Cerebellar cortex (tissue), 1 donor: ENCODE measurements at regions not wholly inside any gene's neighbourhood (a gene's known extent, or its start where the extent isn't known, plus 50 kb on each side); places are given as distances from the start of the nearest gene placed in this dataset.
"Not testable (repeated sequence)": the region's sequence is repeated elsewhere in the genome, so short reads cannot be mapped to it uniquely, and the experiment has no call there.

ENCODE experiments used
- DNase-seq: peaks from one replicate; pipeline ENCODE4 v3.0.0-alpha.2; 2015; ENCODE audit warnings: low spot score

- DNase-seq: no peak
These were observed 115.8 kb downstream of the MPP7 start for GRCh38 chr10:28186887-28187578.

GRCh38 chr10:28186461-28186860 lies 116.4 kb downstream of the MPP7 start:
- peak; percentile 53 for DNase-seq

DNA sequence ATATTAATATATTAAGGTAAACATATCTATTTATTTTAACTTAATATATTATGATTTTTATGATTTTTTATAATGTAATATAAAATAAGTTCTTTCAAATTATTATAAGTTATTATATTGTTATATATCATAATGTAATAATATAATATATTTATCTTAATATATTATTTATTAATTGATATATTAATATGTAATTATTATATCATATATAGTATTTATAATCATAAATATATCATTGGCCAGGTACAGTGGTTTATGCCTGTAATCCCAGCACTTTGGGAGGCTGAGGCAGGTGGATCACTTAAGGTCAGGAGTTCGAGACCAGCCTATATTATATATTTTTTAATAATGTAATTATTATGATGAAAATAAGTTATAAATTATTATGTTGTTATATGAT lies 118.1 kb downstream of the MPP7 start:
- DNase-seq: no peak

- no peak for DNase-seq
These were observed 121.3 kb downstream of the MPP7 start for GRCh38 chr10:28181478-28182096.

DNA sequence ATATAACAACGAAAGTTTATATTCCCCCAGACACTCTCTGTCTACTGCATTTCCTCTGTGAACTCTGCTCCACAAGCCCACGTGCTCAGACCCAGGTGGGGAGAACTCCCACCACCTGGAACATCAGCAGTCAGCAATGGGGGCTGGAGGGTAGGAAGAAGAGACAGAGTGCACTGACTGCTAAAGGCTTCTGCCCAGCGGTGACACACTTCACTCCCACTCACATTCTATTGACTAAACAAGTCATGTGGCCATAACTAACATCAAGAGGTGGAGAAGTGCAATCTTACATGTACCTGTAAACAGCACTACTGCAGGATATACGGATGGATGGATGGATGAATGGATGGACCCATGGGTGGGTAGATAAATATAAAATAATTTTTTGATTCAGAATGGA lies 122.2 kb downstream of the MPP7 start:
- DNase-seq: no peak

- DNase-seq: no peak
These were observed 123.1 kb downstream of the MPP7 start for GRCh38 chr10:28179743-28180099.

- DNase-seq: peak; percentile 79
These were observed 123.7 kb downstream of the MPP7 start for GRCh38 chr10:28179006-28179742.

- DNase-seq: no peak
These were observed 124.8 kb downstream of the MPP7 start for GRCh38 chr10:28177944-28178637.

DNA sequence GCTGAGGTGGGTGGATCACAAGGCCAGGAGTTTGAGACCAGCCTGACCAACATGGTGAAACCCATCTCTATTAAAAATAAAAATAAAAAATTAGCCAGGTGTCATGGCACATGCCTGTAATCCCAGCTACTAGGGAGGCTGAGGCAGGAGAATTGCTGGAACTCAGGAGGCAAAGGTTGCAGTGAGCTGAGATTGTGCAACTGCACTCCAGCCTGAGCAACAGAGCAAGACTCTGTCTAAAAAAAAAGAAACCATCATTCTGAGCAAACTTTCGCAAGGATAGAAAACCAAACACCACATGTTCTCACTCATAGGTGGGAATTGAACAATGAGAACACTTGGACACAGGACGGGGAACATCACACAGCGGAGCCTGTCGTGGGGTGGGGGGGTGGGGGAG lies 126.4 kb downstream of the MPP7 start:
- DNase-seq: not testable (repeated sequence)

DNA sequence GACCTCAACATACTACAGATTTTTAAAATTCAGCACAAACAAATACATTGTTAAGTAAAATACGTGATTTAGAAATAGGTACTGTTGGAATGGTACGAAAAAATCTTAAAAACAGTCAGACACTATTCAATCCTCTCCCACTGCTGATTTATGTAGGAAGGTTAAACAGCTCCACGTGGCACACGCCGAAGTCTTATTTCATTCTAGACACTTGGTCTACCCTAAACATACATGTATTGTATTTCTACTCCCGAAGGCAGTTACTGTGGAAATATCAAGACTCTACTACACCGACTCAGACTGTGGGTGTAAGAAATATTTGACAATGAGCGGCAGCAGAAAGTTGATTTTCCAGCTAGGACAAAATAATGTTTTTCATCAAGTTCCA lies 130.6 kb downstream of the MPP7 start:
- DNase-seq: no peak

DNA sequence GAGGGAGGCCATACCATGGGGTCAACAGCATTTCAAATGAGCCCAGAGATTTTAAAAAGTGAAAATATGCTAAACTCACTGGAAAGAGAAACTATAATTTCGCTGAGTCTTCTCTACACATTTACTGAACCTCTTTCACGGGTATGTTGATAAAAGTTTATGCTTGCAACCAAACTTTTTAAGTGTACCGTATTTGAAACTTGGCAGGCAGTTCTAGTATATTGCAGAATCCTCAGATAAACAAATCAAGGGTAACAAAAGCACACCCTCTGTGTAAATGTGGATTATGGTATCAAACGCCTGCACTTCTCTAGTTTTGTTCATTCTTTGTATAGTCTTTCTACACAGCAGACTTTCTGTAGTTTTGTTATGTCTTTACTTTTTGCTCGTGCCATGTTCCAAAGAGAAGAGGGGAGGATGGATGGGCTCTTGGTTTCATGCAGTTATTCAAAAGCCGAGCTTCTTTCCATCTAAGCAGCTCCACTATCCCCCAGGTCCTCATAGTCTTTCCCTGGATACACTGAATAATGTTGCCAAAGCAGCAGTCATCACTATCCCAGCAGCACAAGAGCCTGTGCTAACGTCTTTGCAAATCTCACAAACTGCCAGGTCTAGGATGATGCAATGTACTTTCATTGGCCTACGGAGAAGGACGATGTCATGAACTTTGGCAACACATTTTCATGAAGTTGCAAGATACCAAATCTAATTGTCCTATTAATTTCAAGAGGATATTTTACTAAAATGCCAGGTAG lies 131.2 kb downstream of the MPP7 start:
- no peak for DNase-seq

DNA sequence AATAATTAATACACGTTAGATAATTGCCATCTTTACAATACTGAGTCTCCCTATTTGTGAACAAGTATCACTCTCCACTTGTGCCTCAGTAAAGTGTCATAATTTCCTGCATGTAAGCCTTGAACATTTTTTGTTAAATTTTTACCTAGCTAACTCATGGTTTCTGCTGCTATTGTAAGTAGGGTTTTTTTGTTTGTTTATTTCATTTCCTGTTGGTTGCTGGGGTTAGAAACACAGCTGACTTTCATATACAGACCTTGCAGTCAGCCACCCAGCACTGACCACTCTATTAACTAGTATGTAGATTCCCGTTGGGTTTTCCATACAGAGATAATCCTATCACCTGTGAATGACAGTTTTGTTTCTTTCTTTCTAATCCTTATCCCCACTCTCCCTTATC lies 133.3 kb downstream of the MPP7 start:
- no peak for DNase-seq

GRCh38 chr10:28160866-28161405 lies 141.9 kb downstream of the MPP7 start:
- no peak for DNase-seq

DNA sequence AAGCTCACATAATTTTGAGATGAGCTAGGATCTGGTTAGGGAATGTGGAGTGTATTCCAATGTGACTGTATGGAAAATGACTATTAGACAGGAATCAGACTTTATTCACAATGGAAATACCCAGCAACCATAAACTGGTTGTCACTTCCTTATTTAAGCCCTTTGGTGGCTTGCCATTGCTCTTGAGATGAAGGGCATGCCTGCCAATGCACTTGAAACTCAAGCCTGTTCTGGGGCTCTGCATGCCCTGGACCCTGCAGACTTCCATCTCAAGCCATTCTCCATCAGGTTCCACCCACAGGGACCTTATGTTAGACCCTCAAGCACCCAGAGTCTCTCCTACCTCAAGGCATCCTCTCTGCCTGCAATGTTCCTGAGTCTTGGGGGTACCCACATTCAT lies 145.5 kb downstream of the MPP7 start:
- no peak for DNase-seq

DNA sequence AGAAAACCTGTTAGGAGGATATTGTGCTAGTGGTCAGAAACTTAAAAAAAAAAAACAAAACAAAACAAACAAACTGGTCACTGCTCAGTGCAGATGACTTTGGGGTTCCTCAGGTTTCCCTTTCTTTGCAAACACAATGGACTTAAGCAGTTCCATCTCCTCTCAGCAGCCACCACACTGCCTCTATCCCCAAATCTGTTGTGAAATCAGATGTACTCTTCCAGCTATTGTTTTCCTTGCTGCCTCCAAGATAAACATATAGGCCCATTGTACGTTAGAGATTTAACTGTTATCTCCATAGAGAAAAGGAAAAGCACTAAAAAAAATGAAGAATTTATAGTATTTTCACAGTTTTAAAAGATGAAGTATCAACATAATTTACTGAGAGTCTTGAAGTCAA lies 147.1 kb downstream of the MPP7 start:
- no peak for DNase-seq

- DNase-seq: peak; percentile 66
These were observed 151.2 kb downstream of the MPP7 start for GRCh38 chr10:28151636-28152035.

- peak; percentile 40 for DNase-seq
These were observed 150.9 kb upstream of the ODAD2 start for GRCh38 chr10:28149746-28150145.

DNA sequence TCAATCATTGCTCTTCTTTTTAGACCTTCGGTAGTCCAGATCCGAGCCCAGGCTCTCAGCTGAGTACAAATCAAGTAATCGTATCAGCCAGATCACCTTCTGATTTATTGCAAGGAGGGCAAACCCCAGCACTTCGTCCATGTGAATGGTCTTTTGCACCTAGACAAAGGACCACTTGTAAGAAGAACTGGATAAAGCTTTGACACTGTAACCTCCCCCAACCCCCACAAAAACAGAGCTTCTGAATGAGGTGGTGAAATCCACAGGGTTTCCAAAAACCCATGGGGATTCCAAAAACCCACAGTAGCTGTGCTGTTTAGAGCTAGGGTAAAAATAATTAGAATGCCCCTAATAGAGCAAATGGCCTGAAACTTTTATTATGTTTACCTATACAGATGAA lies 148.8 kb upstream of the ODAD2 start:
- DNase-seq: no peak

GRCh38 chr10:28139138-28139537 lies 140.3 kb upstream of the ODAD2 start:
- no peak for DNase-seq

DNA sequence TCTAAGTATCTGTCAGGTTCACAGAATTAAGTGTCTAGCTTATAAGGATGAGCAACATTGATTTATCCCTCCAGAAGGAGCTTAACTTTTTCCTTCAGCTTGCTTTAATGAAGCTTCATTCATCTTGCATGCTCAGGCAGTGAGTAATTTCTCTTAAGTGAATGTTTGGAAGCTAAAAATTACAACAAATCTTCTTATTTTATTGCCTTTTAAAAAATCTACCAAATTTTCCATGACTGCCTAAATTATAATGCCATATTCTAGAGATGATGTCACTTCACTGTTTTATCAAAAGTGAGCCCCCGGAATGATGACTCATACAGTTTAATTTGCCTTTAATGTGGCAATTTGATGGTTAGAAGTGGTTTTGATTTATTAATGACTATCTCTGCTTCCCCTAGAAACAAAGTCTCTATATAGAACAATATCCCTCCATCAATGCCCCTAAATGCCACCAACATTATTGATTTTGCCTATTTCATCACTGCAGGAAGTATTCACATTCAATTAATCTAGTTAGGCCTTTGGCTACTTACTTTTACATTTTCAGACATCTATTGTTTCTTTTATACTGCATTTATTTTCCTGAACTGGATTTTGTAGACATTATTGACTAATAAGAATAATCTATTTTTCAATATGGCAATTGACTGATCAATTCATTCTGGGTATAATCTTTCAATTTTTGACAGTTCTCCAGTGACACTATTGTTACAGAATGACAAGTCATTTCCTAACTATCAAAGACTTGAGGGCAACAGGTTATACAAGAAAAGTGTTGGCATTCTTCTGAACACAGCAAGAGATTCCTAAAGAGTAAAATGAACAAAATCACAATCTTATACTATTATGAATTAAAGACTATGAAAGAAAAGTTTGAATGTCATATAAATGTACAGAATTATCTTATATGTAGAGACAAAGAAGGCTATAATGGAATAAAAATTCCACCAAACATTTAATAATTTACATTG lies 139.3 kb upstream of the ODAD2 start:
- DNase-seq: no peak

- DNase-seq: no peak
These were observed 136.4 kb upstream of the ODAD2 start for GRCh38 chr10:28135258-28135657.
